H1 (cell line): ENCODE measurements at regions not wholly inside any gene's neighbourhood (a gene's known extent, or its start where the extent isn't known, plus 50 kb on each side); places are given as distances from the start of the nearest gene placed in this dataset.

Source experiments
- CTCF ChIA-PET: fragments of 300-600 bp; sonication (Branson Sonifier 250); formaldehyde crosslinking; loops from one replicate; lab custom pipeline; 2021; ENCODE audit not compliant: partially characterized antibody; lab: Charles Lee
- POLR2A ChIA-PET: fragments of 300-600 bp; sonication (Branson Sonifier 250); formaldehyde crosslinking; loops from one replicate; lab custom pipeline; 2021; ENCODE audit warnings: inconsistent platforms; ENCODE audit not compliant: partially characterized antibody; lab: Charles Lee
- DNase-seq, 2 experiments: peaks; one replicate each; pipeline versions ENCODE4 v3.0.0 to v3.0.0-alpha.2; 2010 to 2022; ENCODE audit warnings: low spot score in 2 of 2, low read depth in 1 of 2, mixed read lengths in 1 of 2
- FAIRE-seq: peaks from 2 replicates; lab custom pipeline; 2011; peaks lifted over from hg19 to GRCh38; lab: Jason Lieb, UNC
- H2AFZ ChIP-seq: 2 replicates; pipeline ENCODE4 v1.8.1; 2012; ENCODE audit warnings: low read length, inconsistent platforms
- H2AK5ac ChIP-seq: 2 replicates; pipeline ENCODE4 v1.6.1; 2013; ENCODE audit warnings: low read depth, low read length
- H2BK120ac ChIP-seq: replicated peaks from 2 replicates; pipeline ENCODE3; 2013; ENCODE audit warnings: low read depth, low read length, inconsistent platforms
- H2BK12ac ChIP-seq: 2 replicates; pipeline ENCODE4 v1.6.1; 2013; ENCODE audit warnings: low read depth, low read length
- H2BK15ac ChIP-seq: 2 replicates; pipeline ENCODE4 v1.6.1; 2013; ENCODE audit warnings: low read length
- H2BK20ac ChIP-seq: 2 replicates; pipeline ENCODE4 v1.6.1; 2013; ENCODE audit warnings: low read length
- H2BK5ac ChIP-seq: 2 replicates; pipeline ENCODE4 v1.6.1; 2013; ENCODE audit warnings: low read depth, low read length
- H3K14ac ChIP-seq: 2 replicates; pipeline ENCODE4 v1.6.1; 2013; ENCODE audit warnings: inconsistent platforms; ENCODE audit not compliant: insufficient read length
- H3K18ac ChIP-seq: 2 replicates; pipeline ENCODE4 v1.6.1; 2013; ENCODE audit warnings: low read length; ENCODE audit errors: extremely low read depth
- H3K23ac ChIP-seq: 2 replicates; pipeline ENCODE4 v1.6.1; 2013; ENCODE audit warnings: inconsistent platforms; ENCODE audit not compliant: insufficient read length
- H3K23me2 ChIP-seq: 2 replicates; pipeline ENCODE4 v1.6.1; 2013; ENCODE audit warnings: low read depth, low read length
- H3K27ac ChIP-seq: 2 replicates; pipeline ENCODE4 v1.6.1; 2011; ENCODE audit warnings: low read depth, low read length, inconsistent platforms
- H3K27me3 ChIP-seq, 4 experiments: replicated peaks in 1 of 4; 1 replicate in 1 of 4; 2 replicates in 3 of 4; pipeline versions ENCODE4 v1.6.1 to v1.8.1; 2011 to 2013; ENCODE audit warnings: low read length in 3 of 4, mild to moderate bottlenecking in 3 of 4, inconsistent platforms in 2 of 4, mixed read lengths in 2 of 4, moderate library complexity in 1 of 4; ENCODE audit not compliant: control insufficient read depth in 3 of 4, insufficient read depth in 3 of 4; ENCODE audit errors: extremely low read depth in 1 of 4
- H3K36me3 ChIP-seq, 4 experiments: 2 replicates each; pipeline versions ENCODE4 v1.6.1 to v1.8.1; 2011 to 2013; ENCODE audit warnings: mild to moderate bottlenecking in 4 of 4, low read length in 3 of 4, moderate library complexity in 2 of 4, control low read depth in 1 of 4, inconsistent platforms in 1 of 4; ENCODE audit not compliant: insufficient read depth in 4 of 4, control insufficient read depth in 2 of 4
- H3K4ac ChIP-seq: replicated peaks from 2 replicates; pipeline ENCODE3; 2013; ENCODE audit warnings: low read length, low read depth, mixed read lengths, inconsistent platforms; ENCODE audit not compliant: insufficient read length
- H3K4me1 ChIP-seq, 4 experiments: replicated peaks in 1 of 4; 1 replicate in 1 of 4; 2 replicates in 3 of 4; pipeline versions ENCODE4 v1.6.1 to v1.8.1; 2011 to 2013; ENCODE audit warnings: low read length in 3 of 4, inconsistent platforms in 2 of 4, mixed read lengths in 1 of 4; ENCODE audit not compliant: insufficient read depth in 4 of 4, control insufficient read depth in 3 of 4
- H3K4me2 ChIP-seq, 2 experiments: 2 replicates each; pipeline versions ENCODE4 v1.6.1 to v1.8.1; 2011 to 2013; ENCODE audit warnings: low read depth in 2 of 2, low read length in 2 of 2, control low read depth in 1 of 2, inconsistent platforms in 1 of 2, mild to moderate bottlenecking in 1 of 2; ENCODE audit not compliant: insufficient read depth in 1 of 2
- H3K4me3 ChIP-seq, 4 experiments: fragments of 200-600, 300-600 bp in 1 of 4; sonication (generic), shearing (Covaris generic), sonication (Bioruptor Twin) in 1 of 4; 2 replicates each; pipeline versions ENCODE4 v1.5.1 to v1.8.1; 2011 to 2016; ENCODE audit warnings: low read length in 4 of 4, low read depth in 3 of 4, control low read depth in 2 of 4, inconsistent platforms in 2 of 4, mild to moderate bottlenecking in 2 of 4, mixed read lengths in 1 of 4, moderate library complexity in 1 of 4; ENCODE audit not compliant: insufficient read depth in 2 of 4; ENCODE audit errors: extremely low read depth in 1 of 4
- H3K56ac ChIP-seq: replicated peaks from 2 replicates; pipeline ENCODE3; 2013; ENCODE audit warnings: low read depth, mild to moderate bottlenecking, mixed read lengths, low read length, inconsistent platforms; ENCODE audit not compliant: insufficient read length
- H3K79me1 ChIP-seq: 2 replicates; pipeline ENCODE4 v1.6.1; 2013; ENCODE audit warnings: low read depth, low read length, control low read depth
- H3K79me2 ChIP-seq, 2 experiments: 2 replicates each; pipeline versions ENCODE4 v1.6.1 to v1.8.1; 2012 to 2013; ENCODE audit warnings: low read length in 2 of 2, mild to moderate bottlenecking in 2 of 2, inconsistent platforms in 1 of 2; ENCODE audit not compliant: insufficient read depth in 2 of 2, control insufficient read depth in 1 of 2
- H3K9ac ChIP-seq, 4 experiments: replicated peaks in 1 of 4; 1 replicate in 1 of 4; 2 replicates in 3 of 4; pipeline versions ENCODE4 v1.6.1 to v1.8.1; 2011 to 2013; ENCODE audit warnings: low read depth in 3 of 4, low read length in 3 of 4, control low read depth in 2 of 4, mild to moderate bottlenecking in 2 of 4, moderate library complexity in 2 of 4, inconsistent platforms in 1 of 4; ENCODE audit errors: extremely low read depth in 1 of 4
- H3K9me3 ChIP-seq, 2 experiments: 2 replicates each; pipeline versions ENCODE4 v1.6.1 to v1.8.1; 2012 to 2013; ENCODE audit warnings: mild to moderate bottlenecking in 2 of 2, moderate library complexity in 2 of 2, control low read depth in 1 of 2, inconsistent platforms in 1 of 2, low read depth in 1 of 2, low read length in 1 of 2, mixed read lengths in 1 of 2; ENCODE audit not compliant: insufficient read depth in 2 of 2
- H4K20me1 ChIP-seq, 2 experiments: replicated peaks in 1 of 2; 2 replicates each; pipeline versions ENCODE3 to v1.8.1; 2011 to 2013; ENCODE audit warnings: inconsistent platforms in 2 of 2, low read length in 2 of 2, mild to moderate bottlenecking in 1 of 2; ENCODE audit not compliant: insufficient read depth in 2 of 2, control insufficient read depth in 1 of 2
- H4K5ac ChIP-seq: 2 replicates; pipeline ENCODE4 v1.6.1; 2013; ENCODE audit warnings: low read length, low read depth, mixed read lengths, inconsistent platforms; ENCODE audit not compliant: insufficient read length
- H4K8ac ChIP-seq: 2 replicates; pipeline ENCODE4 v1.8.0; 2013; ENCODE audit warnings: mild to moderate bottlenecking, moderate library complexity, low read length, inconsistent platforms; ENCODE audit not compliant: insufficient read depth; ENCODE audit errors: extremely low read depth
- H4K91ac ChIP-seq: replicated peaks from 2 replicates; pipeline ENCODE3; 2013; ENCODE audit warnings: low read length, mixed read lengths, inconsistent platforms; ENCODE audit not compliant: insufficient read length
- ATF2 ChIP-seq: IDR thresholded peaks from 2 replicates; pipeline ENCODE4 v1.6.1; 2012; ENCODE audit warnings: low read length, inconsistent platforms
- RFX5 ChIP-seq: IDR thresholded peaks from 2 replicates; pipeline ENCODE4 v1.6.1; 2011; ENCODE audit warnings: low read depth, low read length, improper control_type of control experiment, borderline replicate concordance
- YY1 ChIP-seq: IDR thresholded peaks from 2 replicates; pipeline ENCODE4 v1.6.1; 2011; ENCODE audit warnings: low read depth, mild to moderate bottlenecking, low read length
- WGBS, 2 experiments: shearing (Covaris generic) in 1 of 2; methylation state at CpG; one replicate each; pipeline versions ENCODE4 v1.1.6 to v1.1.7; 2013 to 2015; ENCODE audit warnings: low lambda C conversion rate in 2 of 2, mixed read lengths in 2 of 2, inconsistent platforms in 1 of 2, low coverage in 1 of 2, missing lambda C conversion rate in 1 of 2; ENCODE audit not compliant: insufficient replicate concordance in 2 of 2, insufficient coverage in 1 of 2, insufficient read length in 1 of 2; ENCODE audit errors: extremely low coverage in 1 of 2, missing lambda C conversion rate in 1 of 2; 5-methylcytosine and 5-hydroxymethylcytosine counted together

- Histone ChIP-seq H2BK5ac (no peak overlapping the region), H3K23me2 (no peaks in the 10 kb centered on the region; the same call in 1 of the 2 replicates), H3K23ac (no peak overlapping the region), H3K56ac (no peak overlapping the region), H4K8ac (no peak overlapping the region), H4K91ac (no peak overlapping the region), H3K14ac (no peak overlapping the region), H3K4me2 (no peak overlapping the region), H3K4ac (no peak overlapping the region), H3K18ac (no peak overlapping the region), H2BK20ac (no peak overlapping the region), H3K4me1 (no peaks in the 10 kb centered on the region), H3K36me3 (no peaks in the 10 kb centered on the region), H2AK5ac (no peak overlapping the region), H4K20me1 (no peaks in the 10 kb centered on the region), H2BK120ac (no peak overlapping the region), H3K27ac (no peak overlapping the region), H3K9ac (no peak overlapping the region), H2BK12ac (no peak overlapping the region), H4K5ac (no peak overlapping the region), H3K4me3 (no peak overlapping the region), H2BK15ac (no peak overlapping the region), H3K79me2 (no peaks in the 10 kb centered on the region), H3K79me1 (no peaks in the 10 kb centered on the region), H3K27me3 (no peaks in the 10 kb centered on the region), H3K9me3 (no peaks in the 10 kb centered on the region), H2AFZ (0 out of 2 replicates have a peak overlapping the region, but pooled peaks have one; percentile 19)
- ChIA-PET CTCF (interaction anchor here (1.0 kb wide), 1 partner anchor 18 kb away, joined by 4 read pairs; no protein-coding TSS in a partner anchor), POLR2A (no interaction called here)
- 93% methylated on average over 5 of the region's 5 CpGs; no CpG with 5 or more reads in 1 of the 2 experiments for WGBS, 2 experiments
- no peak for FAIRE-seq
- TF ChIP-seq ATF2 (no peak), YY1 (no peak), RFX5 (peak; percentile 77; the same call in 1 of the 2 replicates)
- no peak for DNase-seq
Measured at GRCh38 chr13:91097269-91097668, 250.2 kb upstream of the MIR17HG start.
